K562 (cell line): ENCODE measurements at regions not wholly inside any gene's neighbourhood (a gene's known extent, or its start where the extent isn't known, plus 50 kb on each side); places are given as distances from the start of the nearest gene placed in this dataset.

ENCODE experiments used
- ATAC-seq: fragments of 200-7000 bp; cut with Tn5 transposase; 3 replicates; pipeline ENCODE4 v1.9.1; 2020; ENCODE audit warnings: moderate library complexity
- BruUV-seq: library from RNA; stranded (reverse); fragments of 400-500 nt; replicated peaks from 2 replicates; lab custom pipeline; 2021; lab: Mats Ljungman, UMichigan
- CTCF ChIA-PET: fragments of 300-600 bp; formaldehyde crosslinking; extraction: SDS; loops from one replicate; lab custom pipeline; 2021; ENCODE audit warnings: low intra/inter-chr PET ratio; lab: Yijun Ruan, JAX
- POLR2A ChIA-PET: fragments of 300-600, 350-650 bp; sonication (Branson Sonifier 250); formaldehyde crosslinking; extraction: SDS; loops from one replicate; lab custom pipeline; 2021; ENCODE audit warnings: antibody characterized with exemption, inconsistent platforms; lab: Yijun Ruan, JAX
- DNase-seq, 4 experiments: peaks; one replicate each; pipeline versions ENCODE4 v3.0.0 to v3.0.0-alpha.2; 2011 to 2018; ENCODE audit warnings: low spot score in 3 of 4, mixed read lengths in 3 of 4; ENCODE audit errors: extremely low read depth in 1 of 4
- FAIRE-seq: peaks from 2 replicates; lab custom pipeline; 2011; peaks lifted over from hg19 to GRCh38; lab: Jason Lieb, UNC
- H2AFZ ChIP-seq: 2 replicates; pipeline ENCODE4 v1.6.0; 2011; ENCODE audit warnings: low read depth, low read length, control low read depth, inconsistent platforms
- H3K27ac ChIP-seq: fragments of 200-600 bp; 3 replicates; pipeline ENCODE4 v1.8.0; 2011; ENCODE audit warnings: low read depth, mild to moderate bottlenecking, control low read depth, inconsistent platforms, low read length, moderate library complexity, mixed read lengths; ENCODE audit errors: extremely low read depth
- H3K27me3 ChIP-seq, 2 experiments: fragments of 300-600 bp in 1 of 2; 2 replicates in 1 of 2; 3 replicates in 1 of 2; pipeline versions ENCODE4 v1.6.0 to v1.8.0; 2011; ENCODE audit warnings: inconsistent platforms in 2 of 2, low read length in 2 of 2, mild to moderate bottlenecking in 1 of 2, mixed read lengths in 1 of 2, moderate library complexity in 1 of 2; ENCODE audit not compliant: control insufficient read depth in 2 of 2, insufficient read depth in 2 of 2
- H3K36me3 ChIP-seq: fragments of 300-600 bp; 3 replicates; pipeline ENCODE4 v1.8.0; 2011; ENCODE audit warnings: mild to moderate bottlenecking, low read length, inconsistent platforms; ENCODE audit not compliant: control insufficient read depth, insufficient read depth
- H3K4me1 ChIP-seq, 2 experiments: fragments of 200-600 bp in 1 of 2; replicated peaks in 1 of 2; 2 replicates in 1 of 2; 3 replicates in 1 of 2; pipeline versions ENCODE4 v1.5.1 to v1.8.0; 2011; ENCODE audit warnings: inconsistent platforms in 2 of 2, low read length in 2 of 2, mild to moderate bottlenecking in 1 of 2, mixed read lengths in 1 of 2, moderate library complexity in 1 of 2; ENCODE audit not compliant: control insufficient read depth in 2 of 2, insufficient read depth in 2 of 2
- H3K4me2 ChIP-seq: 2 replicates; pipeline ENCODE4 v1.6.1; 2011; ENCODE audit warnings: low read length, control low read depth, inconsistent platforms, mixed read lengths; ENCODE audit not compliant: insufficient read depth
- H3K4me3 ChIP-seq: fragments of 200-600 bp; sonication (generic), shearing (Covaris generic); 2 replicates; pipeline ENCODE4 v1.5.1; 2016; ENCODE audit warnings: control low read depth, inconsistent platforms
- H3K79me2 ChIP-seq: fragments of 200-600 bp; 3 replicates; pipeline ENCODE4 v1.8.0; 2011; ENCODE audit warnings: low read length, inconsistent platforms; ENCODE audit not compliant: control insufficient read depth, insufficient read depth
- H3K9ac ChIP-seq, 2 experiments: 2 replicates each; pipeline versions ENCODE4 v1.6.0 to v1.6.1; 2011; ENCODE audit warnings: low read depth in 2 of 2, low read length in 2 of 2, control low read depth in 1 of 2, inconsistent platforms in 1 of 2, mild to moderate bottlenecking in 1 of 2, mixed read lengths in 1 of 2; ENCODE audit not compliant: insufficient read depth in 1 of 2
- H3K9me1 ChIP-seq: one replicate; pipeline ENCODE4 v1.6.0; 2011; ENCODE audit warnings: inconsistent platforms, mild to moderate bottlenecking, low read length, moderate library complexity; ENCODE audit not compliant: control insufficient read depth, insufficient read depth
- H3K9me3 ChIP-seq: replicated peaks from 2 replicates; pipeline ENCODE4 v1.5.1; 2011; ENCODE audit warnings: low read depth, low read length, inconsistent platforms; ENCODE audit not compliant: control insufficient read depth, insufficient read depth
- H4K20me1 ChIP-seq: replicated peaks from 2 replicates; pipeline ENCODE4 v1.6.1; 2011; ENCODE audit warnings: low read length, inconsistent platforms, mixed read lengths; ENCODE audit not compliant: control insufficient read depth, insufficient read depth
- KAT7 ChIP-seq: sonication (generic); formaldehyde crosslinking; IDR thresholded peaks from 2 replicates; pipeline ENCODE4 v1.8.0; 2022; ENCODE audit warnings: missing genetic modification reagents, mild to moderate bottlenecking, borderline replicate concordance
- NFYB ChIP-seq: IDR thresholded peaks from 2 replicates; pipeline ENCODE4 v1.6.1; 2011; ENCODE audit warnings: mild to moderate bottlenecking, moderate library complexity; ENCODE audit not compliant: insufficient read length; ENCODE audit errors: extremely low read depth
- WGBS: fragments of 100-300 bp; shearing (Covaris generic); methylation state at CpG from one replicate; pipeline ENCODE4 v1.1.6; 2016; ENCODE audit warnings: low coverage, mixed read lengths; ENCODE audit not compliant: insufficient coverage; ENCODE audit errors: missing lambda C conversion rate; 5-methylcytosine and 5-hydroxymethylcytosine counted together
- in situ Hi-C: fragments of 300-500 bp; cut with MboI; formaldehyde crosslinking; loops from 4 replicates; pipeline ENCODE4 v1.15.0; 2018; ENCODE audit warnings: inconsistent platforms, mixed read lengths
- intact Hi-C: fragments of 100-400 bp; cut with micrococcal nuclease; formaldehyde crosslinking; loops from 2 replicates; pipeline ENCODE4 v1.14.2; 2022

DNA sequence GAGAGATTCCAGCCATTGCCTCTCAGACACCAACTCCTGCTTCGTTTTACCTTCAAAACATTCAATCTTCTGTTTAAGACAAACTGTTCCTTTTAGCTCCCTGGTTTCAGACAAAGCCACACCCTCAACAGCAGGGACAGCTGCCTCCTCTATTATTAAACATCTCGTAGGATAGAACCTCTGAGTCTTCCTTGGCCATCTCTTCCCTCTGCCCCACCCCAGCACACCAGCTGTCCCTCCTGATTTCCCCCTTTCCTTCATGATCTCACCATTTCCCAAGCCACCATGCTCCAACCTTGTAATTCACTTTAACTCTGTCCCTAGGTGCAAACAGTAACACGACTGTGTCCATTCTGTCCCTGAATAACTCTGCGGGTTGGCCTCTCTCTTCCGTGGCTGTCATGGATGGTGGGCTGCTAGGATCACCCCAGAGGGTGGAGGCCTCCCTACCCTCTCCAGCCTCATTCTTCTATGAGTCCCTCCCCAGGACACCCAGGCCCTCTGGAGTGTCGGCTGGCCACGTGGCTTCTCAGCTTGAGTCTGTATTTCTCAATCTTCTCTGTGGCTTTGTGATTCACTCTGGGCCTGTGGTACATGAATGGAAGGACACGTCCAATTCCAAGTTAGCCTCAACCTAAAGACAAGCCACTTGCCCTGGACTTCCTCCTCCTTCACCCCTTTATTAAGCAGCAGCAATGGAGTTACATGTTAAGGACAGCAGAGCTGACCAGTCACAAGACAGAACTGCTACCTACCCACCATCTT is 349.9 kb downstream of the FBXW7 start:
- no peak for ATAC-seq
- FAIRE-seq: no peak

DNA sequence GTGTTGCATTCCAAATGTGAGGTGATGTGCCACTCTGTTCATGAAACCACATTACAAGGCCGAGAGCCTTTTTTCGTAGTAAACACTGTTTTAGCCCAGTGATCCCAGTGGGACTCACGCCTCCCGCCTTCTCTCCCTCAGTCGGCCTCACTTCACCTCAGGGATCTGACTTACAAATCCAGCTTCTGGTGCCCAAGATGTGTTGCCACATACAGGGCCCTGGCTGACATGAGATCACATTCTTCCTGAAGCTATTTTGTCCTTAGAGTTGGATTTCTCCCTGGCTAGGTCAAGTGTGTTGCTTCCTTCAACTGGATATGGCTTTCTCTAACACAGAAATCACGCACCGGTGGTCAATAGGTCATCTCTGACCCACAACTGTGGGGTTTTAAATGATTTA is 354.7 kb downstream of the FBXW7 start:
- Histone ChIP-seq H3K4me3 (no peak overlapping the region), H3K4me2 (no peak overlapping the region), H3K79me2 (no peaks in the 10 kb centered on the region), H3K27me3 (peaks cover 4 to 5% of the 10 kb centered on the region in 2 experiments; a peak in 3 of 5 replicates), H3K9me1 (no peaks in the 10 kb centered on the region), H4K20me1 (no peaks in the 10 kb centered on the region), H2AFZ (no peak overlapping the region), H3K9ac (no peak overlapping the region), H3K4me1 (peaks cover 0 to 5% of the 10 kb centered on the region in 2 experiments; a peak in 2 of 5 replicates), H3K36me3 (no peaks in the 10 kb centered on the region), H3K9me3 (no peaks in the 10 kb centered on the region), H3K27ac (no peak overlapping the region)
- POLR2A ChIA-PET: interaction anchor here (0.8 kb wide), 1 partner anchor 31 kb away, joined by 3 read pairs; no protein-coding TSS in a partner anchor
- TF ChIP-seq KAT7: no peak
- ATAC-seq: no peak
- no TSS peak for BruUV-seq
- no peak for DNase-seq
- no peak for FAIRE-seq
- in situ Hi-C loops: no loop called here
- intact Hi-C loops: no loop called here
- WGBS: 1% methylated on average over 7 of the region's 7 CpGs
- CTCF ChIA-PET: no interaction called here

More for the DNA sequence above, 349.9 kb downstream of the FBXW7 start:
- H3K9me3 ChIP-seq: no peaks in the 10 kb centered on the region
- no peak overlapping the region for H3K4me2 ChIP-seq
- H3K27me3 ChIP-seq: peaks cover 7 to 21% of the 10 kb centered on the region in 2 experiments; a peak in 3 of 5 replicates
- H3K9ac ChIP-seq: no peak overlapping the region
- H2AFZ ChIP-seq: no peak overlapping the region
- ChIA-PET CTCF (no interaction called here), POLR2A (no interaction called here)
- in situ Hi-C loops: no loop called here
- no peaks in the 10 kb centered on the region for H3K36me3 ChIP-seq
- no peaks in the 10 kb centered on the region for H3K4me1 ChIP-seq
- H3K9me1 ChIP-seq: no peaks in the 10 kb centered on the region
- no peaks in the 10 kb centered on the region for H3K79me2 ChIP-seq
- H4K20me1 ChIP-seq: no peaks in the 10 kb centered on the region
- no peak for DNase-seq
- no peak overlapping the region for H3K4me3 ChIP-seq
- no peak overlapping the region for H3K27ac ChIP-seq
- no TSS peak for BruUV-seq
- intact Hi-C loops: no loop called here
- TF ChIP-seq NFYB: no peak
- 0% methylated on average over 8 of the region's 8 CpGs for WGBS
